ENCODE measurements at regions not wholly inside any gene's neighbourhood (a gene's known extent, or its start where the extent isn't known, plus 50 kb on each side); places are given as distances from the start of the nearest gene placed in this dataset.

DNA sequence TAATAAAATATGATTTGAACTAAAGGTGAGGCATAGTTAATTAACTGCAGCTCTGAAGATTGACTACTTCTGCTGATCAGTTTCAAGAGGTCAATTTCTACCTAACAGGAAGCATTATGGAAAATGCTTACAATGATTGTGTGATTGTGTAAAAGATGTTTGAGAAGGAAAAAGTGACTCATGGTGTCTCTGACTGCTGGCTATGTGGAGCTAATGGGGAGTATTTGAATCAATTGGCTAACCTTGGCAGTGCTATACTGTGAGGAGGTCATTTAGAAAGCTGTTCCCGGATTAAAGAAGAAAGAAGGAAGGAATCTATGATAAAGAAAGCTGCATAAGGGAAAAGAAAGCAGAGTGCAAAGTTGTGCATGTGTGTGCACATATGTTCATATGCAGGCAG, 376.5 kb downstream of the ADGRL2 start:
- Histone ChIP-seq H3K27ac (replicated peaks in 1 of 4) (no peak overlapping the region), H3K4me1 (no peaks in the 10 kb centered on the region), H3K36me3 (no peaks in the 10 kb centered on the region), H3K27me3 (no peaks in the 10 kb centered on the region), H3K9me3 (no peaks in the 10 kb centered on the region), H3K4me3 (no peak overlapping the region)
- DNase-seq (ENCODE audit: extremely low spot score) = no peak
- 78% methylated on average over 1 of the region's 1 CpG for WGBS
- intact Hi-C loops (cut with DNase I) = no loop called here
- no peak for TF ChIP-seq EP300 (IDR thresholded peaks at IDR 0.05)
- no peak for TF ChIP-seq CTCF (IDR thresholded peaks at IDR 0.05)
- no peak for TF ChIP-seq POLR2AphosphoS5 (IDR thresholded peaks at IDR 0.05)
- no peak for TF ChIP-seq POLR2A (IDR thresholded peaks at IDR 0.05; ENCODE audit: low read depth)

GRCh38 chr1:82171955-82172354, 371.2 kb downstream of the ADGRL2 start:
- H3K27ac ChIP-seq (replicated peaks in 1 of 4) = no peak overlapping the region
- intact Hi-C loops (cut with DNase I) = no loop called here
- 93% methylated on average over 2 of the region's 2 CpGs for WGBS
- no peaks in the 10 kb centered on the region for H3K36me3 ChIP-seq
- H3K9me3 ChIP-seq = no peaks in the 10 kb centered on the region
- DNase-seq (ENCODE audit: extremely low spot score) = no peak
- TF ChIP-seq POLR2A (IDR thresholded peaks at IDR 0.05; ENCODE audit: low read depth) (no peak), EP300 (IDR thresholded peaks at IDR 0.05) (no peak), POLR2AphosphoS5 (IDR thresholded peaks at IDR 0.05) (no peak), CTCF (IDR thresholded peaks at IDR 0.05) (no peak)
- no peaks in the 10 kb centered on the region for H3K4me1 ChIP-seq
- no peak overlapping the region for H3K4me3 ChIP-seq
- no peaks in the 10 kb centered on the region for H3K27me3 ChIP-seq

DNA sequence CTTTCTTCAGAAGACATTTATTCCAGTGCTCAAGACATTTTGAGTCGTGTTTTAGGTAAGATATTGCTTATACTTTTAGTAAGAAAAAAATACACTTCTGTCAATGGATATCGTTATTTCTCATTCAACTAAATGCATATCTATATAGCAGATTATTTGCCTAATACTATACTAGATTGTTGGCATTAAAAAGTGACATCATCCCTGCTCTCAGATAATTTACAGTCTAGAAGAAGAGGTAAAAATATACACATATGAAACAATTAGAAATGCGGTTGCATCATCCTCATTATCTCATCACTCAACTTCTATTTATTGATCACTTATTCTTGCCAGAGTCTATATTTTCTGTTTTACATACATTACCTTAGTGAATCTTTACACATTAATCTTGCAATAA, 367.7 kb downstream of the ADGRL2 start:
- Histone ChIP-seq H3K4me3 (no peak overlapping the region), H3K9me3 (no peaks in the 10 kb centered on the region), H3K4me1 (no peaks in the 10 kb centered on the region), H3K36me3 (no peaks in the 10 kb centered on the region), H3K27ac (replicated peaks in 1 of 4) (no peak overlapping the region), H3K27me3 (no peaks in the 10 kb centered on the region)
- intact Hi-C loops (cut with DNase I) = no loop called here
- TF ChIP-seq EP300 (IDR thresholded peaks at IDR 0.05) = no peak
- no peak for TF ChIP-seq CTCF (IDR thresholded peaks at IDR 0.05)
- TF ChIP-seq POLR2A (IDR thresholded peaks at IDR 0.05; ENCODE audit: low read depth) = no peak
- TF ChIP-seq POLR2AphosphoS5 (IDR thresholded peaks at IDR 0.05) = no peak
- 85% methylated on average over 3 of the region's 3 CpGs for WGBS
- DNase-seq (ENCODE audit: extremely low spot score) = no peak

DNA sequence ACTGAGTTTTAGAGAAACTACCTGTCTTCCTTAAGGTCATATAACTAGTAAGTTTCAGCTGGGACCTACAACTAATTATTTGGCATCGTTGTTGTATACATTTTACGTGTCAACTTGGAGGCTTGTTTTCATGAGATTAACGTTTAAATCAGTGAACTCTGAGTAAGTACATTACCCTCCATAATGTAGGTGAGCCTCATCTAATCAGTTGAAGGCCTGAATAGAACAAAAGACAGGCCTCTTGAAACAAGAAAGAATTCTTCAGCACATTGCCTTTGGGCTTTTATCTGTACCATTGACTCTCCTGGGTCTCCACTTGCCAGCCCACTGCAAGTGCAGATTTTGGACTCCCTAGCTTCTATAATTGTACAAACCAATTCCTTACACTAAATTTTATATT, 364.6 kb downstream of the ADGRL2 start:
- H3K4me1 ChIP-seq = peaks cover 0 to 25% (median 17%) of the 10 kb centered on the region in 4 donors
- DNase-seq (ENCODE audit: extremely low spot score) = no peak
- TF ChIP-seq EP300 (IDR thresholded peaks at IDR 0.05) (no peak), POLR2AphosphoS5 (IDR thresholded peaks at IDR 0.05) (no peak), POLR2A (IDR thresholded peaks at IDR 0.05; ENCODE audit: low read depth) (no peak), CTCF (IDR thresholded peaks at IDR 0.05) (no peak)
- H3K36me3 ChIP-seq = no peaks in the 10 kb centered on the region
- H3K9me3 ChIP-seq = no peaks in the 10 kb centered on the region
- no peak overlapping the region for H3K27ac ChIP-seq (replicated peaks in 1 of 4)
- intact Hi-C loops (cut with DNase I) = no loop called here
- WGBS = 87% methylated on average over 3 of the region's 3 CpGs
- no peaks in the 10 kb centered on the region for H3K27me3 ChIP-seq
- no peak overlapping the region for H3K4me3 ChIP-seq
